Astrocyte (in vitro differentiated cells and primary cell): ENCODE measurements at regions not wholly inside any gene's neighbourhood (a gene's known extent, or its start where the extent isn't known, plus 50 kb on each side); places are given as distances from the start of the nearest gene placed in this dataset.

Experiments
- DNase-seq: peaks from one replicate; pipeline ENCODE4 v3.0.0-alpha.2; 2010; ENCODE audit warnings: low read depth
- FAIRE-seq: peaks from 2 replicates; lab custom pipeline; 2011; peaks lifted over from hg19 to GRCh38; lab: Jason Lieb, UNC
- H2AFZ ChIP-seq: 2 replicates; pipeline ENCODE4 v1.6.0; 2012; ENCODE audit warnings: low read depth, low read length, inconsistent platforms
- H3K27ac ChIP-seq: 2 replicates; pipeline ENCODE4 v1.5.1; 2011; ENCODE audit warnings: low read depth, low read length, inconsistent platforms
- H3K27me3 ChIP-seq: 2 replicates; pipeline ENCODE4 v1.6.0; 2011; ENCODE audit warnings: low read length, inconsistent platforms; ENCODE audit not compliant: insufficient read depth
- H3K36me3 ChIP-seq: 2 replicates; pipeline ENCODE4 v1.5.1; 2011; ENCODE audit warnings: low read length, inconsistent platforms; ENCODE audit not compliant: insufficient read depth
- H3K4me1 ChIP-seq: 2 replicates; pipeline ENCODE4 v1.5.1; 2011; ENCODE audit warnings: low read length, inconsistent platforms; ENCODE audit not compliant: insufficient read depth
- H3K4me2 ChIP-seq: 2 replicates; pipeline ENCODE4 v1.6.0; 2012; ENCODE audit warnings: low read length, inconsistent platforms
- H3K4me3 ChIP-seq: 2 replicates; pipeline ENCODE4 v1.5.1; 2011; ENCODE audit warnings: low read depth, mild to moderate bottlenecking, low read length, inconsistent platforms; ENCODE audit not compliant: insufficient read depth
- H3K79me2 ChIP-seq: 2 replicates; pipeline ENCODE4 v1.6.0; 2012; ENCODE audit warnings: mild to moderate bottlenecking, low read length, inconsistent platforms; ENCODE audit not compliant: insufficient read depth
- H3K9ac ChIP-seq: 2 replicates; pipeline ENCODE4 v1.6.0; 2012; ENCODE audit warnings: mild to moderate bottlenecking, low read length, inconsistent platforms
- H3K9me3 ChIP-seq: 2 replicates; pipeline ENCODE4 v1.5.1; 2012; ENCODE audit warnings: low read depth, mild to moderate bottlenecking, low read length, inconsistent platforms; ENCODE audit not compliant: insufficient read depth
- H4K20me1 ChIP-seq: 2 replicates; pipeline ENCODE4 v1.6.0; 2012; ENCODE audit warnings: low read length, inconsistent platforms; ENCODE audit not compliant: insufficient read depth
- H3K27ac Mint-ChIP-seq: one replicate; pipeline ENCODE4 v1.8.0; 2021; ENCODE audit warnings: mild to moderate bottlenecking, mixed read lengths; ENCODE audit not compliant: unreplicated experiment
- H3K27me3 Mint-ChIP-seq: one replicate; pipeline ENCODE4 v1.8.0; 2021; ENCODE audit warnings: low read depth, mixed read lengths; ENCODE audit not compliant: unreplicated experiment
- H3K36me3 Mint-ChIP-seq: one replicate; pipeline ENCODE4 v1.8.0; 2021; ENCODE audit warnings: low read depth, mixed read lengths; ENCODE audit not compliant: unreplicated experiment
- H3K4me1 Mint-ChIP-seq: one replicate; pipeline ENCODE4 v1.8.0; 2021; ENCODE audit warnings: low read depth, mixed read lengths; ENCODE audit not compliant: unreplicated experiment
- H3K4me3 Mint-ChIP-seq: one replicate; pipeline ENCODE4 v1.8.0; 2021; ENCODE audit warnings: mild to moderate bottlenecking, moderate library complexity, mixed read lengths; ENCODE audit not compliant: unreplicated experiment
- H3K9me3 Mint-ChIP-seq: one replicate; pipeline ENCODE4 v1.8.0; 2021; ENCODE audit warnings: mild to moderate bottlenecking, mixed read lengths; ENCODE audit not compliant: unreplicated experiment
- CTCF ChIP-seq: IDR thresholded peaks from 2 replicates; pipeline ENCODE4 v1.5.1; 2011; ENCODE audit warnings: low read depth, mild to moderate bottlenecking, inconsistent platforms, low read length, moderate library complexity; ENCODE audit not compliant: insufficient read depth
- EZH2 ChIP-seq: IDR thresholded peaks from 2 replicates; pipeline ENCODE4 v1.6.1; 2012; ENCODE audit warnings: mild to moderate bottlenecking, low read length, inconsistent platforms; ENCODE audit not compliant: insufficient read depth

GRCh38 chr16:50458667-50459495 lies 89.3 kb upstream of the NKD1 start:
- Histone ChIP-seq H3K79me2 (no peaks in the 10 kb centered on the region), H3K4me3 (no peak overlapping the region), H3K4me2 (no peak overlapping the region), H2AFZ (no peak overlapping the region), H3K4me1 (no peaks in the 10 kb centered on the region), H3K27me3 (peaks cover 21% of the 10 kb centered on the region), H4K20me1 (no peaks in the 10 kb centered on the region), H3K27ac (no peak overlapping the region), H3K9me3 (no peaks in the 10 kb centered on the region), H3K9ac (no peak overlapping the region), H3K36me3 (no peaks in the 10 kb centered on the region)
- Mint-ChIP-seq H3K4me3 (no peak overlapping the region), H3K27me3 (peaks cover 75% of the 10 kb centered on the region), H3K36me3 (peaks cover 2% of the 10 kb centered on the region), H3K9me3 (no peaks in the 10 kb centered on the region), H3K27ac (no peak overlapping the region), H3K4me1 (no peaks in the 10 kb centered on the region)
- TF ChIP-seq EZH2 (no peak), CTCF (no peak)
- FAIRE-seq (no peak), DNase-seq (no peak)

- H3K9ac ChIP-seq: no peak overlapping the region
- H3K4me1 Mint-ChIP-seq: no peaks in the 10 kb centered on the region
- H3K27ac Mint-ChIP-seq: no peak overlapping the region
- H3K9me3 Mint-ChIP-seq: no peaks in the 10 kb centered on the region
- FAIRE-seq: no peak
- no peaks in the 10 kb centered on the region for H3K36me3 ChIP-seq
- H3K4me3 Mint-ChIP-seq: no peak overlapping the region
- no peak overlapping the region for H3K27ac ChIP-seq
- TF ChIP-seq CTCF: no peak
- TF ChIP-seq EZH2: no peak
- peaks cover 21% of the 10 kb centered on the region for H3K27me3 ChIP-seq
- peaks cover 68% of the 10 kb centered on the region for H3K27me3 Mint-ChIP-seq
- H2AFZ ChIP-seq: no peak overlapping the region
- no peaks in the 10 kb centered on the region for H3K4me1 ChIP-seq
- H3K4me3 ChIP-seq: no peak overlapping the region
- H3K4me2 ChIP-seq: no peak overlapping the region
- no peaks in the 10 kb centered on the region for H3K9me3 ChIP-seq
- DNase-seq: no peak
- no peaks in the 10 kb centered on the region for H4K20me1 ChIP-seq
- H3K79me2 ChIP-seq: no peaks in the 10 kb centered on the region
- peaks cover 2% of the 10 kb centered on the region for H3K36me3 Mint-ChIP-seq
These were observed 89.2 kb upstream of the BRD7 start for GRCh38 chr16:50457979-50458491.

- Histone ChIP-seq H3K27ac (no peak overlapping the region), H3K4me2 (no peak overlapping the region), H3K79me2 (no peaks in the 10 kb centered on the region), H3K9me3 (no peaks in the 10 kb centered on the region), H3K4me1 (no peaks in the 10 kb centered on the region), H3K9ac (no peak overlapping the region), H3K27me3 (peaks cover 21% of the 10 kb centered on the region), H3K36me3 (no peaks in the 10 kb centered on the region), H4K20me1 (no peaks in the 10 kb centered on the region), H3K4me3 (no peak overlapping the region), H2AFZ (no peak overlapping the region)
- FAIRE-seq: no peak
- H3K4me1 Mint-ChIP-seq: no peaks in the 10 kb centered on the region
- peaks cover 2% of the 10 kb centered on the region for H3K36me3 Mint-ChIP-seq
- no peak overlapping the region for H3K4me3 Mint-ChIP-seq
- H3K27me3 Mint-ChIP-seq: peaks cover 68% of the 10 kb centered on the region
- H3K27ac Mint-ChIP-seq: no peak overlapping the region
- TF ChIP-seq EZH2: no peak
- no peak for TF ChIP-seq CTCF
- no peaks in the 10 kb centered on the region for H3K9me3 Mint-ChIP-seq
- no peak for DNase-seq
These were observed 88.6 kb upstream of the BRD7 start for GRCh38 chr16:50457423-50457822.
